ENCODE measurements at regions not wholly inside any gene's neighbourhood (a gene's known extent, or its start where the extent isn't known, plus 50 kb on each side); places are given as distances from the start of the nearest gene placed in this dataset.

GRCh38 chr3:5304188-5304587 is 116.7 kb downstream of the EDEM1 start:
- TF ChIP-seq EZH2phosphoT487 (IDR thresholded peaks at IDR 0.05; ENCODE audit: borderline replicate concordance) = no peak
- TF ChIP-seq CTCF (conservative IDR thresholded peaks at IDR 0.05; ENCODE audit: low read length) = no peak
- no peak overlapping the region for H2AFZ ChIP-seq (ENCODE audit: low read length)
- no peaks in the 10 kb centered on the region for H3K36me3 ChIP-seq (ENCODE audit: insufficient read depth, low read length)
- H3K4me2 ChIP-seq (ENCODE audit: low read depth, low read length, poor library complexity, severe bottlenecking) = no peak overlapping the region
- H3K4me3 ChIP-seq (ENCODE audit: low read length, poor library complexity, severe bottlenecking) = no peak overlapping the region
- no peaks in the 10 kb centered on the region for H3K4me1 ChIP-seq (ENCODE audit: insufficient read depth, low read length, poor library complexity, severe bottlenecking)
- no peak overlapping the region for H3K9ac ChIP-seq (ENCODE audit: low read depth, low read length, poor library complexity, severe bottlenecking)
- H3K9me2 ChIP-seq (replicated peaks; ENCODE audit: low read depth, low read length) = no peaks in the 10 kb centered on the region
- no peaks in the 10 kb centered on the region for H3K79me2 ChIP-seq (ENCODE audit: insufficient read depth, low read length)
- no peaks in the 10 kb centered on the region for H4K20me1 ChIP-seq (ENCODE audit: insufficient read depth, low read length, poor library complexity, severe bottlenecking)
- no peaks in the 10 kb centered on the region for H3K27me3 ChIP-seq (ENCODE audit: insufficient read depth, low read length, poor library complexity, severe bottlenecking)
- no peaks in the 10 kb centered on the region for H3F3A ChIP-seq (ENCODE audit: low read depth)
- H3K9me3 ChIP-seq (ENCODE audit: insufficient read depth, low read depth, low read length) = no peaks in the 10 kb centered on the region

- Histone ChIP-seq H3K79me2 (ENCODE audit: insufficient read depth, low read length) (no peaks in the 10 kb centered on the region), H3K36me3 (ENCODE audit: insufficient read depth, low read length) (no peaks in the 10 kb centered on the region), H3K4me2 (ENCODE audit: low read depth, low read length, poor library complexity, severe bottlenecking) (no peak overlapping the region), H2AFZ (ENCODE audit: low read length) (no peak overlapping the region), H3K9ac (ENCODE audit: low read depth, low read length, poor library complexity, severe bottlenecking) (no peak overlapping the region), H3K4me1 (ENCODE audit: insufficient read depth, low read length, poor library complexity, severe bottlenecking) (no peaks in the 10 kb centered on the region), H3K4me3 (ENCODE audit: low read length, poor library complexity, severe bottlenecking) (no peak overlapping the region), H3K27me3 (ENCODE audit: insufficient read depth, low read length, poor library complexity, severe bottlenecking) (no peaks in the 10 kb centered on the region), H3F3A (ENCODE audit: low read depth) (no peaks in the 10 kb centered on the region), H4K20me1 (ENCODE audit: insufficient read depth, low read length, poor library complexity, severe bottlenecking) (no peaks in the 10 kb centered on the region), H3K9me2 (replicated peaks; ENCODE audit: low read depth, low read length) (no peaks in the 10 kb centered on the region), H3K9me3 (ENCODE audit: insufficient read depth, low read depth, low read length) (no peaks in the 10 kb centered on the region)
- TF ChIP-seq CTCF (conservative IDR thresholded peaks at IDR 0.05; ENCODE audit: low read length) = peak; percentile 82
- TF ChIP-seq EZH2phosphoT487 (IDR thresholded peaks at IDR 0.05; ENCODE audit: borderline replicate concordance) = no peak
Observed at GRCh38 chr3:5304789-5305683, 117.5 kb downstream of the EDEM1 start.

GRCh38 chr3:5305684-5305989 is 118.1 kb downstream of the EDEM1 start:
- Histone ChIP-seq H3K9me2 (replicated peaks; ENCODE audit: low read depth, low read length) (no peaks in the 10 kb centered on the region), H3K4me3 (ENCODE audit: low read length, poor library complexity, severe bottlenecking) (no peak overlapping the region), H3K4me1 (ENCODE audit: insufficient read depth, low read length, poor library complexity, severe bottlenecking) (no peaks in the 10 kb centered on the region), H2AFZ (ENCODE audit: low read length) (no peak overlapping the region), H4K20me1 (ENCODE audit: insufficient read depth, low read length, poor library complexity, severe bottlenecking) (no peaks in the 10 kb centered on the region), H3K36me3 (ENCODE audit: insufficient read depth, low read length) (no peaks in the 10 kb centered on the region), H3K9ac (ENCODE audit: low read depth, low read length, poor library complexity, severe bottlenecking) (no peak overlapping the region), H3K27me3 (ENCODE audit: insufficient read depth, low read length, poor library complexity, severe bottlenecking) (no peaks in the 10 kb centered on the region), H3K4me2 (ENCODE audit: low read depth, low read length, poor library complexity, severe bottlenecking) (no peak overlapping the region), H3K79me2 (ENCODE audit: insufficient read depth, low read length) (no peaks in the 10 kb centered on the region), H3K9me3 (ENCODE audit: insufficient read depth, low read depth, low read length) (no peaks in the 10 kb centered on the region), H3F3A (ENCODE audit: low read depth) (no peaks in the 10 kb centered on the region)
- peak; percentile 37 for TF ChIP-seq CTCF (conservative IDR thresholded peaks at IDR 0.05; ENCODE audit: low read length)
- no peak for TF ChIP-seq EZH2phosphoT487 (IDR thresholded peaks at IDR 0.05; ENCODE audit: borderline replicate concordance)

Data from Loucy (cell line).